Thymus (tissue), 11 donors: ENCODE measurements at regions not wholly inside any gene's neighbourhood (a gene's known extent, or its start where the extent isn't known, plus 50 kb on each side); places are given as distances from the start of the nearest gene placed in this dataset.
"Not testable (repeated sequence)": the region's sequence is repeated elsewhere in the genome, so short reads cannot be mapped to it uniquely, and the experiment has no call there.

Experiments used
- DNase-seq, 9 donors: peaks; one replicate each; pipeline ENCODE4 v3.0.0-alpha.2; 2013; ENCODE audit warnings: low spot score in 9 of 9, low read depth in 6 of 9, missing footprints in 1 of 9
- H3K27ac ChIP-seq, 2 donors: one replicate each; pipeline ENCODE4 v1.5.1; 2013; ENCODE audit warnings: control low read depth in 1 of 2, low read depth in 1 of 2, low read length in 1 of 2, mild to moderate bottlenecking in 1 of 2, moderate library complexity in 1 of 2
- H3K27me3 ChIP-seq, 2 donors: one replicate each; pipeline ENCODE4 v1.5.1; 2013; ENCODE audit warnings: low read length in 1 of 2; ENCODE audit not compliant: control insufficient read depth in 2 of 2, insufficient read depth in 1 of 2
- H3K36me3 ChIP-seq, 2 donors: one replicate each; pipeline ENCODE4 v1.5.1; 2013; ENCODE audit warnings: low read length in 1 of 2, mild to moderate bottlenecking in 1 of 2, moderate library complexity in 1 of 2; ENCODE audit not compliant: control insufficient read depth in 2 of 2, insufficient read depth in 2 of 2
- H3K4me1 ChIP-seq, 2 donors: one replicate each; pipeline ENCODE4 v1.5.1; 2013; ENCODE audit warnings: low read length in 2 of 2; ENCODE audit not compliant: control insufficient read depth in 2 of 2, insufficient read depth in 2 of 2
- H3K4me3 ChIP-seq, 2 donors: one replicate each; pipeline ENCODE4 v1.5.1; 2013; ENCODE audit warnings: low read length in 2 of 2, control low read depth in 1 of 2, mild to moderate bottlenecking in 1 of 2
- H3K9me3 ChIP-seq, 2 donors: one replicate each; pipeline ENCODE4 v1.5.1; 2013; ENCODE audit warnings: low read length in 1 of 2, mild to moderate bottlenecking in 1 of 2; ENCODE audit not compliant: control insufficient read depth in 2 of 2, insufficient read depth in 1 of 2
- WGBS: extraction: QIAGEN DNeasy Blood & Tissue Kit; methylation state at CpG from one replicate; pipeline ENCODE4 v1.1.7; 2013; 5-methylcytosine and 5-hydroxymethylcytosine counted together
- donor health status: healthy.

GRCh38 chrX:52585892-52586291 lies 68.8 kb downstream of the SSX7 start:
- H3K36me3 ChIP-seq = no peaks in the 10 kb centered on the region
- H3K27ac ChIP-seq = no peak overlapping the region
- H3K4me1 ChIP-seq = no peaks in the 10 kb centered on the region
- H3K9me3 ChIP-seq = no peaks in the 10 kb centered on the region
- H3K27me3 ChIP-seq = no peaks in the 10 kb centered on the region
- H3K4me3 ChIP-seq = no peak overlapping the region
- WGBS = 80% methylated on average over 3 of the region's 3 CpGs
- DNase-seq = no peak

- WGBS = 94% methylated on average over 15 of the region's 15 CpGs
- DNase-seq = no peak
- Histone ChIP-seq H3K4me3 (no peak overlapping the region), H3K36me3 (no peaks in the 10 kb centered on the region), H3K27ac (no peak overlapping the region), H3K4me1 (no peaks in the 10 kb centered on the region), H3K9me3 (no peaks in the 10 kb centered on the region), H3K27me3 (no peaks in the 10 kb centered on the region)
Observed at GRCh38 chrX:52577464-52578173, 60.8 kb upstream of the XAGE1B start.

DNA sequence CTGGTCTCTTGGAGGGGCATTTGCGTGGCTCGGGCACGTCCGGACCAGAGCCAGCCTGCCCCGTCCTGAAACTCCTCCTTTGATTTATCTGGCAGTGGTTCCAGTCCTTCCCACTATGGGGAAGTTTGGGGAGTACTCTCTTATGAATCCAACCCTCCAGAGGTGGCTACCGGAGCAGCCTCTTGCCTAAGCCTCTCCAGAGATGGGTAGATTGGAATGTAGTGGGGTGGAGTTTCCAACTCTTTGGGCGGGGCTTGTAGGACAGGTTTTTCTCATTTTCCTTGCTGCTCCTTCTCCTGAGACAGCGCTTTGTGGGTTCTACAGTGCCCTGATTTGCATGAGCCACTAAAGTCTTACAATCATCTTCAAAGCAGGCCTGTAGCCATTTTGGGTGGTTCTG lies 60.1 kb upstream of the XAGE1B start:
- WGBS = 98% methylated on average over 8 of the region's 8 CpGs
- DNase-seq = no peak
- Histone ChIP-seq H3K9me3 (no peaks in the 10 kb centered on the region), H3K36me3 (no peaks in the 10 kb centered on the region), H3K4me3 (no peak overlapping the region), H3K27ac (no peak overlapping the region), H3K4me1 (no peaks in the 10 kb centered on the region), H3K27me3 (no peaks in the 10 kb centered on the region)

DNA sequence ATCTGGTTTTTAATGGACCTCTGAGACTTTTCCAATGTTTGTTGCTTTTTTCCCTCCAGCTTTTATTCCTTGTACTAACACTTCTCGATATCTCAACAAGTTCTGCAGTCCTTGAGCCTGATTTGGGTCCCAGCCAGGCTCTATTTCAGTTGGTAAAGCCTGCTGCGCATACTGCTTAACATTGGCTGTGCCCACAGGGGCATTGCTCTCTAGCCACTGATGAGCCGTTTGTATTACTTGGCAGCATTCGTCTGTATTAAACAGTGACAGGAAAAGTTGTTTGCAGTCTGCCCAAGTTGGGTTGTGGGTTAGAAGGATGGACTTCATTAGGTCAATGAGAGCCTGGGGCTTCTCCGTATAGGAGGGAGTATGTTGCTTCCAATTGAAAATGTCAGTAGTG lies 59.6 kb upstream of the XAGE1B start:
- Histone ChIP-seq H3K27ac (no peak overlapping the region), H3K4me3 (no peak overlapping the region)
- 93% methylated on average over 5 of the region's 5 CpGs for WGBS

GRCh38 chrX:52574416-52575275 lies 57.8 kb upstream of the XAGE1B start:
- H3K9me3 ChIP-seq = no peaks in the 10 kb centered on the region
- no peaks in the 10 kb centered on the region for H3K4me1 ChIP-seq
- no peak overlapping the region for H3K27ac ChIP-seq
- H3K4me3 ChIP-seq = no peak overlapping the region
- H3K36me3 ChIP-seq = no peaks in the 10 kb centered on the region
- no peaks in the 10 kb centered on the region for H3K27me3 ChIP-seq
- WGBS = 59% methylated on average over 15 of the region's 15 CpGs
- DNase-seq = peak in 6 of 9 donors; percentile 1 to 51 (median 8)

More for the DNA sequence above, 59.6 kb upstream of the XAGE1B start:
- H3K4me1 ChIP-seq = no peaks in the 10 kb centered on the region
- DNase-seq = no peak
- H3K9me3 ChIP-seq = no peaks in the 10 kb centered on the region
- H3K27me3 ChIP-seq = no peaks in the 10 kb centered on the region
- no peaks in the 10 kb centered on the region for H3K36me3 ChIP-seq

DNA sequence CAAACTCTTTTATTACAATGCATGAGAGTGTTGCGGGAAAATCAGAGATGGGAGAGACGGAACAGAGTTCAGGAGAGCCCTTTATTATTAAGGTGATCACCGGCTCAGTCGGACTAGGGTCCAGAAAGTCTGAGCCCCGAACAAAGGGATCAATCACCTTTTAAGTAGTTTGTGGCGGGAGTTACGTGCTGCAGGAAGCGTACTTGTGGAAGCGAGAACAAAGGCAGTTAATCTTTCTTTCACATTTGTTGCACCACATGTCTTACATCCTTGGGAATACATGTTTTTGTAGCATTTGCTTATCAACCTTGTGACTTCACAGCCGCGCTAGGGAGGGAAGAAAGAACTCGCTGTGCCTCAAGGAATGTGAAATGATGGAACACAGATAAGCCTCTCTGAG lies 51.3 kb upstream of the XAGE1B start:
- not testable (repeated sequence) for H3K27ac ChIP-seq, H3K4me3 ChIP-seq, H3K4me1 ChIP-seq, DNase-seq, H3K27me3 ChIP-seq, H3K9me3 ChIP-seq, H3K36me3 ChIP-seq
- WGBS = 72% methylated on average over 9 of the region's 12 CpGs
